Spleen (tissue), 11 donors: ENCODE measurements at regions not wholly inside any gene's neighbourhood (a gene's known extent, or its start where the extent isn't known, plus 50 kb on each side); places are given as distances from the start of the nearest gene placed in this dataset.

ENCODE experiments used
- DNase-seq: peaks from one replicate; pipeline ENCODE4 v3.0.0-alpha.2; 2020
- H3K27ac ChIP-seq, 8 donors: fragments of 200-600 bp; sonication (generic) in 7 of 8; 1 replicate in 4 of 8; 2 replicates in 4 of 8; pipeline versions ENCODE4 v1.5.0 to v1.8.0; 2016 to 2021; ENCODE audit warnings: inconsistent platforms in 4 of 8, mild to moderate bottlenecking in 4 of 8, moderate library complexity in 1 of 8
- H3K27me3 ChIP-seq, 7 donors: fragments of 200-600 bp; sonication (generic) in 6 of 7; replicated peaks in 1 of 7; 1 replicate in 4 of 7; 2 replicates in 3 of 7; pipeline versions ENCODE4 v1.5.0 to v1.8.0; 2016 to 2021; ENCODE audit warnings: inconsistent platforms in 3 of 7, mild to moderate bottlenecking in 1 of 7
- H3K36me3 ChIP-seq, 6 donors: fragments of 200-600 bp; sonication (generic) in 5 of 6; 1 replicate in 4 of 6; 2 replicates in 2 of 6; pipeline versions ENCODE4 v1.5.0 to v1.8.0; 2016 to 2021; ENCODE audit warnings: inconsistent platforms in 2 of 6
- H3K4me1 ChIP-seq, 6 donors: fragments of 200-600 bp; sonication (generic) in 5 of 6; 1 replicate in 3 of 6; 2 replicates in 3 of 6; pipeline versions ENCODE4 v1.5.0 to v1.8.0; 2016 to 2021; ENCODE audit warnings: inconsistent platforms in 3 of 6
- H3K4me3 ChIP-seq, 8 donors: fragments of 200-600 bp; sonication (generic) in 7 of 8; 1 replicate in 4 of 8; 2 replicates in 4 of 8; pipeline versions ENCODE4 v1.5.0 to v1.8.0; 2016 to 2021; ENCODE audit warnings: inconsistent platforms in 4 of 8, mild to moderate bottlenecking in 4 of 8, moderate library complexity in 2 of 8
- H3K9me3 ChIP-seq, 8 donors: fragments of 200-600 bp; sonication (generic) in 7 of 8; 1 replicate in 4 of 8; 2 replicates in 4 of 8; pipeline versions ENCODE4 v1.5.0 to v1.8.0; 2016 to 2021; ENCODE audit warnings: inconsistent platforms in 4 of 8
- POLR2A ChIP-seq, 3 donors: fragments of 450-650 bp; IDR thresholded peaks; one replicate each; pipeline ENCODE4 v1.5.1; 2017; ENCODE audit warnings: antibody characterized with exemption in 3 of 3, mild to moderate bottlenecking in 1 of 3
- POLR2AphosphoS5 ChIP-seq, 3 donors: sonication (generic); formaldehyde crosslinking; IDR thresholded peaks; one replicate each; pipeline ENCODE4 v1.5.1; 2017; ENCODE audit warnings: antibody characterized with exemption in 3 of 3
- WGBS, 5 donors: extraction: QIAGEN DNeasy Blood & Tissue Kit in 3 of 5; methylation state at CpG; one replicate each; pipeline versions ENCODE4 v1.1.5 to v1.1.7; 2013 to 2018; 5-methylcytosine and 5-hydroxymethylcytosine counted together
- intact Hi-C: fragments of 100-400 bp; cut with DNase I; formaldehyde crosslinking; loops from one replicate; pipeline ENCODE4 v1.15.0; 2023; ENCODE audit warnings: low total_unique reads
- TF ChIP-seq, protein P1 (sequence below), 11 experiments: fragments of 200-600 bp in 7 of 11; fragments of 450-650 bp in 4 of 11; sonication (generic) in 4 of 11; IDR thresholded peaks in 8 of 11; conservative IDR thresholded peaks in 3 of 11; 1 replicate in 7 of 11; 2 replicates in 4 of 11; pipeline versions ENCODE4 v1.4.0 to v1.8.0; 2016 to 2021; ENCODE audit warnings: antibody characterized with exemption in 11 of 11, inconsistent platforms in 4 of 11, mild to moderate bottlenecking in 1 of 11
- donor health status: healthy with polysubstance abuse.
- donor health status: DM: no; HTN: no; CAD: no; lungs with moderate emphysema.
- donor health status: DM: no; HTN: no; CAD: no.
- donor health status: Bipolar disorder and iron deficiency.
- donor health status: healthy.
- donor health status: DM: no; HTN: no; CAD: no.
- donor health status: DM: yes; HTN: yes; CAD: no.

DNA sequence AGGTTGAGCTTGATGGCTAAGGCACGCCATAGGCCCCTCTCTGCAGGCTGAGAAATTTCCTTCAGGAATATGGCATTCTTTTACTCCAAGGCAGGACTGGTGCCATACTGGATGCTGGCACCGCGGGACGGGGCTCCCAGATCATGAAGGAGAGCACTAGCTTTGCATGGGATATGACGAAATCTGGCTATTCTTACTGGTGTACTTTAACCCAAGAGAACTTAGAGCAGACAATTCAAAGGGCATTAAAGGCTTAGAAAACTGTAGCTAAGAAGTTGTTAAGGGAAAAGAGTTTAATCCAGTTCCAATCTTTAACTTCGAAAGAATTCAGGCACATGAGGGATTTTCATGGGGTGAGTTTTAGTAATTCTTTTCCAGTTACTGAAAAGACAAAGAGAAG lies 204.4 kb upstream of the ESRRG start:
- DNase-seq: no peak
- TF ChIP-seq POLR2A (IDR thresholded peaks at IDR 0.05) (no peak), POLR2AphosphoS5 (IDR thresholded peaks at IDR 0.05) (no peak)
- TF ChIP-seq, protein P1, sequence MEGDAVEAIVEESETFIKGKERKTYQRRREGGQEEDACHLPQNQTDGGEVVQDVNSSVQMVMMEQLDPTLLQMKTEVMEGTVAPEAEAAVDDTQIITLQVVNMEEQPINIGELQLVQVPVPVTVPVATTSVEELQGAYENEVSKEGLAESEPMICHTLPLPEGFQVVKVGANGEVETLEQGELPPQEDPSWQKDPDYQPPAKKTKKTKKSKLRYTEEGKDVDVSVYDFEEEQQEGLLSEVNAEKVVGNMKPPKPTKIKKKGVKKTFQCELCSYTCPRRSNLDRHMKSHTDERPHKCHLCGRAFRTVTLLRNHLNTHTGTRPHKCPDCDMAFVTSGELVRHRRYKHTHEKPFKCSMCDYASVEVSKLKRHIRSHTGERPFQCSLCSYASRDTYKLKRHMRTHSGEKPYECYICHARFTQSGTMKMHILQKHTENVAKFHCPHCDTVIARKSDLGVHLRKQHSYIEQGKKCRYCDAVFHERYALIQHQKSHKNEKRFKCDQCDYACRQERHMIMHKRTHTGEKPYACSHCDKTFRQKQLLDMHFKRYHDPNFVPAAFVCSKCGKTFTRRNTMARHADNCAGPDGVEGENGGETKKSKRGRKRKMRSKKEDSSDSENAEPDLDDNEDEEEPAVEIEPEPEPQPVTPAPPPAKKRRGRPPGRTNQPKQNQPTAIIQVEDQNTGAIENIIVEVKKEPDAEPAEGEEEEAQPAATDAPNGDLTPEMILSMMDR (IDR thresholded peaks at IDR 0.05 in 8 of 11, conservative IDR thresholded peaks at IDR 0.05 in 3 of 11): no peak
- Histone ChIP-seq H3K4me1 (no peaks in the 10 kb centered on the region), H3K36me3 (no peaks in the 10 kb centered on the region), H3K4me3 (no peak overlapping the region), H3K27ac (no peak overlapping the region), H3K27me3 (no peaks in the 10 kb centered on the region), H3K9me3 (no peaks in the 10 kb centered on the region)
- WGBS, 5 donors: 86 to 96% (median 91%) methylated on average over 6 of the region's 6 CpGs
- intact Hi-C loops: no loop called here

DNA sequence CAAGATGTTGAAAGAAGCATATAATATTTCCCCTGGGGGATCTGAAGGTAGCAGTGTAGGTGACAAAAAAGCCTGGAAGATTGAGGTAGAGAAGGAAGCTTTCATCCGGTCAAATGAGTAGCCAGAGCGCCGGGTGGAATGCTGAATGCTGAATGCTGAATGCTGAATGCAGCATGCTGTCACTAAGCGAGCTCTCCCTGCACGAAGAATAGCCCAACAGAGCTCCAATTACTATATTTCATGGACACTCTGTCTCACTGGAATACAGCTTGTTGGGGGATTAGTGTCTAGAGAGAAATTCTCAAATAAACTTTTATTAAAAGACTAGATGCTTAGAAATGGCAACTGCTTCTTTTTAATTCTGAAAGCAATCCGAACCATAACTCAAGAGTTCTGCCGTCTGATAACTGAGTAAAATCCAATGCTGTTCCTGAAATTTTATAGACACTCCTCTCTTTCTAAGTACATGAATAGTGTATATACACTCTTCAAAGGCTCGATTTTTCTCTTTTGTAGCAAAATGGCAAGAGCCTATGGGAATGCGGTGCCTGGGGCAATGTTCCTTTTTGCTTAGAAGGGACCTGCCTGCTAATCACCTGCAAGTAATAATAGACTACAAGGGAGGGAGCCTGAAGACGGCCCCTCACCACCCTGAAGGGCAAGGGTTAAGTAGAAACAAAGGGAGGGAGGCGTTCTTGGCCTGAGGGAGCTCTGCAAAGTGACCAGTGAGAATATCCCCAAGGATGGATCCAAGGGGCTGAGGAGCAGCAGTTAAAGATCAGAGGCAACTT lies 203.7 kb upstream of the ESRRG start:
- TF ChIP-seq POLR2AphosphoS5 (IDR thresholded peaks at IDR 0.05) (no peak), POLR2A (IDR thresholded peaks at IDR 0.05) (no peak)
- TF ChIP-seq, protein P1 (IDR thresholded peaks at IDR 0.05 in 8 of 11, conservative IDR thresholded peaks at IDR 0.05 in 3 of 11): no peak
- WGBS, 5 donors: 80 to 89% (median 85%) methylated on average over 11 of the region's 11 CpGs
- intact Hi-C loops: no loop called here
- Histone ChIP-seq H3K4me3 (no peak overlapping the region), H3K4me1 (no peaks in the 10 kb centered on the region), H3K36me3 (no peaks in the 10 kb centered on the region), H3K27ac (no peak overlapping the region), H3K27me3 (no peaks in the 10 kb centered on the region), H3K9me3 (no peaks in the 10 kb centered on the region)
- DNase-seq: no peak

DNA sequence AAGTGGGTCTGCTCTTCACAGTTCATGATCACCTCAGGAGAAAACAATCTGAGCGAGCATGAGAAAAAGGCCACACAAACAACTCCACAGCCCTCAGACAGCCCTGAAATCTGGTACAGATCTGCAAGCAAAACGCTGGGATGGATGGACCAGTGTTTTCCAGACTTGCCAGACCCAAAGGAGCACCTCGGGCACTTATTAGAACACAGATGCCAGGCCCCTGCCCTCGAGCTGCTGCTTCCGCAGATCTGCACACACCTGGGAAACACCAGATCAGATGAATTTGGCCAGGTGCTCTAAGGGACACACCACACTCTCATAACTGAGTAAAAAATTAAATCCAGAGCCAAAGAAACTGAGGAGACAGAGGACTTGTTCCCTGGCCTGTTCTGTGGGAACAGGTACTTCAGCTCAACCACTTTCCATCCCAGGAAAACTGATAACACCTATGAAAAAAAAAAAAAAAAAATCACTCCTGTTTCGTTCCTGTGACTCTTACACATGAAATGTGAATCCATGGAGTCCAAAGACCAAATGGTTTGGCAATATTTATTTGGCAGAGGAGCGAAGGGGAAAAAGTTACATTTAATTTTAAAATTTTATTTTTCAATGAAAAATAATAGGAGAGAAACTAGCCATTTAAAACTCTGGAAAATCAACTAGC lies 202.9 kb upstream of the ESRRG start:
- H3K27ac ChIP-seq: no peak overlapping the region
- 76 to 85% (median 78%) methylated on average over 7 of the region's 7 CpGs for WGBS, 5 donors
- H3K4me3 ChIP-seq: no peak overlapping the region
- TF ChIP-seq, protein P1 (IDR thresholded peaks at IDR 0.05 in 8 of 11, conservative IDR thresholded peaks at IDR 0.05 in 3 of 11): no peak
- TF ChIP-seq POLR2AphosphoS5 (IDR thresholded peaks at IDR 0.05) (no peak), POLR2A (IDR thresholded peaks at IDR 0.05) (no peak)
- no peaks in the 10 kb centered on the region for H3K36me3 ChIP-seq
- no peak for DNase-seq
- intact Hi-C loops: no loop called here
- no peaks in the 10 kb centered on the region for H3K4me1 ChIP-seq
- H3K9me3 ChIP-seq: no peaks in the 10 kb centered on the region
- H3K27me3 ChIP-seq: no peaks in the 10 kb centered on the region

DNA sequence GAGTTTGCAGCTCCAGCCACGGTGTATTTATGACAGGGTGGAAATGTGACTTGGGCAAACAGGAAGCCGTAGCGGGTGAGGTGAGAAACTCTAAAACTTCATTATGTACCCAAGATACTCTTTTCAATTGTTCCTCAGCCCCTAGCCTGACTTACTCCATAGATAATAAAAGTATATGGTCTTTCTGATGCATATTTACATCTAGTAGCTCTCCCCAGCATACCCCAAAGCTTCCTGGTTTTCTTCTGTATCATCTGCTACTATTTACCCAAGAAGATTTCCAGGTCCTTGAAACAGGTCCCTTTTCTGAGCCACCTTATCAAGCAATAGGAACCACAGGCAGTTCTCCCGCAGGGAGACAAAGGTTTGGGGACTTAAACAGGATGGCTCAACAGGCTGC lies 201.5 kb upstream of the ESRRG start:
- H3K9me3 ChIP-seq: no peaks in the 10 kb centered on the region
- no peak overlapping the region for H3K27ac ChIP-seq
- no peaks in the 10 kb centered on the region for H3K36me3 ChIP-seq
- no peaks in the 10 kb centered on the region for H3K4me1 ChIP-seq
- DNase-seq: no peak
- intact Hi-C loops: no loop called here
- 48 to 57% (median 51%) methylated on average over 4 of the region's 4 CpGs for WGBS, 5 donors
- no peaks in the 10 kb centered on the region for H3K27me3 ChIP-seq
- TF ChIP-seq POLR2AphosphoS5 (IDR thresholded peaks at IDR 0.05) (no peak), POLR2A (IDR thresholded peaks at IDR 0.05) (no peak)
- TF ChIP-seq, protein P1 (IDR thresholded peaks at IDR 0.05 in 8 of 11, conservative IDR thresholded peaks at IDR 0.05 in 3 of 11): no peak
- no peak overlapping the region for H3K4me3 ChIP-seq
